HCT116 (cell line): ENCODE measurements at regions not wholly inside any gene's neighbourhood (a gene's known extent, or its start where the extent isn't known, plus 50 kb on each side); places are given as distances from the start of the nearest gene placed in this dataset.

Experiments used
- ATAC-seq: fragments of 200-7000 bp; cut with Tn5 transposase; 2 replicates; pipeline ENCODE4 v1.9.1; 2020; ENCODE audit warnings: mild to moderate bottlenecking, moderate library complexity
- BruUV-seq: library from RNA; stranded (reverse); fragments of 400-500 nt; replicated peaks from 2 replicates; lab custom pipeline; 2021; lab: Mats Ljungman, UMichigan
- CTCF ChIA-PET: fragments of 300-600 bp; sonication (Branson Sonifier 250); formaldehyde crosslinking; loops from one replicate; lab custom pipeline; 2021; ENCODE audit warnings: antibody characterized with exemption; lab: Charles Lee
- POLR2A ChIA-PET: fragments of 300-600, 350-600 bp; sonication (Branson Sonifier 250); formaldehyde crosslinking; loops from one replicate; lab custom pipeline; 2021; ENCODE audit warnings: antibody characterized with exemption; lab: Charles Lee
- RAD21 ChIA-PET, 2 experiments: fragments of 300-600 bp; sonication (Branson Sonifier 250); formaldehyde crosslinking; loops; one replicate each; lab custom pipeline; 2023; ENCODE audit warnings: low total read pairs in 2 of 2; ENCODE audit not compliant: uncharacterized antibody in 2 of 2, unreplicated experiment in 2 of 2, low non-redundant PET in 1 of 2; lab: Charles Lee
- DNase-seq: peaks from one replicate; pipeline ENCODE4 v3.0.0-alpha.2; 2010; ENCODE audit warnings: low read depth, low spot score
- H2AFZ ChIP-seq: fragments of 200-600 bp; shearing (Covaris generic), sonication (generic); 2 replicates; pipeline ENCODE4 v1.6.1; 2017; ENCODE audit warnings: low read depth, mixed run types, mixed read lengths, antibody characterized with exemption, low read length; ENCODE audit not compliant: poor library complexity, severe bottlenecking
- H3K27ac ChIP-seq: 2 replicates; pipeline ENCODE4 v1.5.1; 2012; ENCODE audit warnings: low read depth, low read length
- H3K27me3 ChIP-seq: fragments of 200-600 bp; sonication (generic); 2 replicates; pipeline ENCODE4 v1.6.1; 2016; ENCODE audit warnings: mixed run types, low read length, mixed read lengths; ENCODE audit not compliant: insufficient read depth
- H3K36me3 ChIP-seq, 2 experiments: fragments of 200-500 bp in 1 of 2; fragments of 200-600 bp in 1 of 2; sonication (Bioruptor generic) in 1 of 2; sonication (generic) in 1 of 2; 2 replicates each; pipeline versions ENCODE4 v1.5.1 to v1.6.1; 2014 to 2016; ENCODE audit warnings: low read length in 2 of 2, inconsistent platforms in 1 of 2, mixed read lengths in 1 of 2, mixed run types in 1 of 2; ENCODE audit not compliant: insufficient read depth in 2 of 2, control insufficient read depth in 1 of 2
- H3K4me1 ChIP-seq, 2 experiments: fragments of 200-600 bp in 1 of 2; sonication (generic) in 1 of 2; 2 replicates each; pipeline versions ENCODE4 v1.5.1 to v1.6.1; 2012 to 2017; ENCODE audit warnings: low read length in 2 of 2, inconsistent platforms in 1 of 2, mild to moderate bottlenecking in 1 of 2, mixed read lengths in 1 of 2, mixed run types in 1 of 2, moderate library complexity in 1 of 2; ENCODE audit not compliant: insufficient read depth in 2 of 2, control insufficient read depth in 1 of 2
- H3K4me2 ChIP-seq: fragments of 200-600 bp; sonication (generic); 2 replicates; pipeline ENCODE4 v1.6.1; 2017; ENCODE audit warnings: mixed run types, low read length, mixed read lengths
- H3K4me3 ChIP-seq, 2 experiments: fragments of 200-600 bp in 1 of 2; sonication (generic) in 1 of 2; replicated peaks in 1 of 2; 2 replicates each; pipeline ENCODE4 v1.5.1; 2011 to 2016; ENCODE audit warnings: low read length in 2 of 2, control low read depth in 1 of 2, low read depth in 1 of 2, mild to moderate bottlenecking in 1 of 2, mixed read lengths in 1 of 2, mixed run types in 1 of 2
- H3K79me2 ChIP-seq: fragments of 200-600 bp; sonication (generic); 2 replicates; pipeline ENCODE4 v1.6.1; 2017; ENCODE audit warnings: mild to moderate bottlenecking, mixed run types, low read length, moderate library complexity, mixed read lengths; ENCODE audit not compliant: insufficient read depth
- H3K9ac ChIP-seq: fragments of 200-600 bp; sonication (generic); 2 replicates; pipeline ENCODE4 v1.6.1; 2016; ENCODE audit warnings: low read length, mixed read lengths
- H3K9me2 ChIP-seq: fragments of 200-600 bp; sonication (generic), shearing (Covaris generic); 2 replicates; pipeline ENCODE4 v1.6.1; 2017; ENCODE audit warnings: mixed run types, mild to moderate bottlenecking, moderate library complexity; ENCODE audit not compliant: insufficient read depth
- H3K9me3 ChIP-seq, 2 experiments: fragments of 200-500 bp in 1 of 2; fragments of 200-600 bp in 1 of 2; sonication (Bioruptor generic) in 1 of 2; sonication (generic) in 1 of 2; 2 replicates each; pipeline ENCODE4 v1.6.1; 2014 to 2017; ENCODE audit warnings: low read length in 2 of 2, mixed read lengths in 2 of 2, inconsistent platforms in 1 of 2, low read depth in 1 of 2, mild to moderate bottlenecking in 1 of 2, mixed run types in 1 of 2, moderate library complexity in 1 of 2; ENCODE audit not compliant: control insufficient read depth in 1 of 2, insufficient read depth in 1 of 2
- H4K20me1 ChIP-seq: fragments of 200-600 bp; sonication (generic), shearing (Covaris generic); 2 replicates; pipeline ENCODE4 v1.6.1; 2017; ENCODE audit warnings: mixed run types, mild to moderate bottlenecking, moderate library complexity; ENCODE audit not compliant: insufficient read depth
- EZH2 ChIP-seq: fragments of 200-600 bp; sonication (generic); IDR thresholded peaks from 2 replicates; pipeline ENCODE4 v1.6.1; 2017; ENCODE audit warnings: antibody characterized with exemption, mixed run types
- FOSL1 ChIP-seq: IDR thresholded peaks from 2 replicates; pipeline ENCODE4 v1.6.1; 2012; ENCODE audit warnings: low read depth
- POLR2A ChIP-seq: IDR thresholded peaks from 2 replicates; pipeline ENCODE4 v1.7.0; 2011; ENCODE audit warnings: borderline replicate concordance; ENCODE audit not compliant: insufficient read depth, insufficient read length; ENCODE audit errors: extremely low read depth
- intact Hi-C: fragments of 100-400 bp; cut with micrococcal nuclease; formaldehyde crosslinking; loops from 2 replicates; pipeline ENCODE4 v1.10.0; 2022
- TF ChIP-seq, protein P1 (sequence below): IDR thresholded peaks from 2 replicates; pipeline ENCODE4 v1.6.1; 2012

DNA sequence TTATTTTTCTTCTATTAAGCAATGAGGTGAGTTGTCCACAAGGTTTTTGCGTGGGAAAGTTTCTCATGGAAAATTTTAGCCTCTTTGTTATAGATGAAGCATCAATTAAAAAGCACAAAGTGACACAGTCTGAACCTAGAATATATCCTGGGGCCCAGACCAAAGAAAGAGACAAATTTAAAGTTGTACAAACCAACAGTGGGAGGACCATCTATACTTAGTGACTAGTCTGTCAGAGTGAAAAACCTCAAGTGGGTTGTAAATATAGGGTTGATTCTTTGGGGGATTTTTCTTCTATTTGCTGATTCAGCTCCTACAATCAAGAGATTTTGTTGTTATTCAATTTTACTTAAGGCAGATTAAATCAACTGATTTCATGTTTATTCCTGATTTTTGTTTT is 256.2 kb downstream of the SATB2 start:
- Histone ChIP-seq H3K9ac (no peak overlapping the region), H3K27ac (no peak overlapping the region), H2AFZ (no peak overlapping the region), H3K4me1 (no peaks in the 10 kb centered on the region), H3K4me3 (no peak overlapping the region), H3K9me3 (no peaks in the 10 kb centered on the region), H3K79me2 (no peaks in the 10 kb centered on the region), H3K36me3 (no peaks in the 10 kb centered on the region), H4K20me1 (no peaks in the 10 kb centered on the region)
- no peak for DNase-seq
- no peak for ATAC-seq
- intact Hi-C loops: no loop called here
- ChIA-PET CTCF (no interaction called here), RAD21 (no interaction called here), POLR2A (no interaction called here)
- no peak for TF ChIP-seq EZH2
- TF ChIP-seq, all 23 proteins: peak for 0
- peaks cover 10% of the 10 kb centered on the region; the same call in 1 of the 2 replicates for H3K27me3 ChIP-seq
- H3K9me2 ChIP-seq: no peaks in the 10 kb centered on the region
- no peak overlapping the region for H3K4me2 ChIP-seq
- no TSS peak for BruUV-seq

DNA sequence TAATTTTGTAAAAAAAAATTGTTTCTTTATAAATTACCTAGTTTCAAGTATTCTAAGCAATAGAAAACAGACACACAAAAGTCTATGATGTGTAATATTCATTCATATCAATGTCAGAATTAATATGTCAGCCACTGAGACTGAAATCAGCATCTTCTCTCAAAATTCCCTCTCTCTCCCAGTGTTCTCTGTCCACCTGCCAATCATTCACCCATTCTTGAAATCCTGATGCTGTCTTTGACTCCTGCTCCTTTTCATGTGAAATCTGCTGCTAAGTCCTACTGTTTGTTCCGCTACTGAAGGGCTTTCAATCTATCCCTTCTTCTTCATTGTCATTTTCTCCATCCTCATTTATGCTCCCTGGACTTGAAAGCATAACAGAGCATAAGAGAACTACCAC is 257.9 kb downstream of the SATB2 start:
- TF ChIP-seq FOSL1: no peak
- TF ChIP-seq, protein P1, sequence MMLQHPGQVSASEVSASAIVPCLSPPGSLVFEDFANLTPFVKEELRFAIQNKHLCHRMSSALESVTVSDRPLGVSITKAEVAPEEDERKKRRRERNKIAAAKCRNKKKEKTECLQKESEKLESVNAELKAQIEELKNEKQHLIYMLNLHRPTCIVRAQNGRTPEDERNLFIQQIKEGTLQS: no peak
- no peak for TF ChIP-seq POLR2A
- H3K4me3 ChIP-seq: no peak overlapping the region
- ChIA-PET CTCF (no interaction called here), POLR2A (no interaction called here), RAD21 (no interaction called here)
- H3K27me3 ChIP-seq: peaks cover 4% of the 10 kb centered on the region; the same call in 1 of the 2 replicates
- no TSS peak for BruUV-seq
- H2AFZ ChIP-seq: no peak overlapping the region
- H3K9me2 ChIP-seq: no peaks in the 10 kb centered on the region
- H3K36me3 ChIP-seq: no peaks in the 10 kb centered on the region
- ATAC-seq (no peak), DNase-seq (no peak)
- no peaks in the 10 kb centered on the region for H3K4me1 ChIP-seq
- no peak overlapping the region for H3K4me2 ChIP-seq
- H3K79me2 ChIP-seq: no peaks in the 10 kb centered on the region
- no peak overlapping the region for H3K27ac ChIP-seq
- intact Hi-C loops: no loop called here
- H3K9ac ChIP-seq: no peak overlapping the region
- no peaks in the 10 kb centered on the region for H4K20me1 ChIP-seq
- H3K9me3 ChIP-seq: no peaks in the 10 kb centered on the region
